ENCODE measurements at regions not wholly inside any gene's neighbourhood (a gene's known extent, or its start where the extent isn't known, plus 50 kb on each side); places are given as distances from the start of the nearest gene placed in this dataset.

DNA sequence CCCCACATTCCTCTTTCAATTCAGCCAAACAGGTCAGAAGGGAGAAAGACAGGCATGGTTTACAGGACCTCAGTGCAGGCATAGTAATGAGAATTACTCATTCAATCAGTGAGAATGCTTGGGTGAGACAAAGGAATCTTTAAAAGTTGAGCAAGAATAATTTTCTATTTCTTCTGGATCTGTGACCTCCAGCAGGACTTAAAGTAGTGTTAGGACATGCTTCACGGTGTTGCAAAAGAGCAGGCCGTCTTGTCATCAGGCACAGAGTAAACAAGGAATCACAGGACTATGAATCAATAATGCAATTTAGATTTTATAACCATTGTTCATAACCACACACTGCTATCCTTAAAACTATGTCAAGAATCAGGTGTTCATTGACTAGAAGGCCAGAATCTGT lies 130.6 kb upstream of the GLRA2 start:
- CTCF ChIA-PET: no interaction called here
- no peak for DNase-seq

DNA sequence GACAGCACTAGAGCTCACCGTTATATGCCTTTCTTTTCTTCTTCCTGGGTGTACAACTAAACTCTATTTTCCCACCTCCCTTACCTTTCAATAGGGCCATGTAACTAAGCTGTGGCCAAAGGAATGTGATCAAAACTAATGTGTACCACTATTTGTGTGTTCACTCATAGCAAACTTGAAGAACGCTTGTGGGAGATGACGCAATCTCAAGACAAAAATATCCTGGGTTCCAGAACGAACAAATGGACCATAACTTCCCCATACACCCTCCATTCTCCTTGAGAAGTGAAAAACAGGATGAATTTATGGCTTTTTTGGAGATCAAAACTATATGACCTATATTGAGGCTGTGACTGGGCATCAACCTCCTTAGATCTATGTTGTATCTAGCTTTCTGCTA lies 139.7 kb upstream of the GLRA2 start:
- Histone ChIP-seq H3K4me1 (ENCODE audit: control insufficient read depth in 1 of 2, insufficient read depth in 2 of 2, low read depth in 1 of 2, low read length in 1 of 2) (no peaks in the 10 kb centered on the region), H3K79me2 (ENCODE audit: insufficient read depth) (no peaks in the 10 kb centered on the region), H2AFZ (ENCODE audit: low read depth) (no peak overlapping the region), H3K4me3 (ENCODE audit: low read depth in 2 of 2, low read length in 1 of 2) (no peak overlapping the region), H3K4me2 (no peak overlapping the region), H3F3A (replicated peaks; ENCODE audit: insufficient read depth) (no peaks in the 10 kb centered on the region), H3K9me2 (no peaks in the 10 kb centered on the region), H3K36me3 (replicated peaks in 1 of 2; ENCODE audit: control insufficient read depth in 1 of 2, insufficient read depth in 2 of 2, low read length in 1 of 2) (no peaks in the 10 kb centered on the region), H4K20me1 (ENCODE audit: insufficient read depth) (no peaks in the 10 kb centered on the region), H3K27me3 (ENCODE audit: insufficient read depth) (no peaks in the 10 kb centered on the region), H3K9me3 (no peaks in the 10 kb centered on the region), H3K9ac (no peak overlapping the region), H3K27ac (ENCODE audit: low read depth in 2 of 2, low read length in 1 of 2) (no peak overlapping the region)
- CTCF ChIA-PET: no interaction called here
- DNase-seq: no peak
- POLR2A ChIA-PET: no interaction called here
- WGBS (ENCODE audit: low lambda C conversion rate): 13% methylated on average over 4 of the region's 4 CpGs
- TF ChIP-seq CTCF (IDR thresholded peaks at IDR 0.05) (no peak), RCOR1 (IDR thresholded peaks at IDR 0.05; ENCODE audit: low read length) (no peak), TCF12 (IDR thresholded peaks at IDR 0.05) (no peak), MEF2A (IDR thresholded peaks at IDR 0.05; ENCODE audit: borderline replicate concordance, low read depth) (no peak), NFIC (IDR thresholded peaks at IDR 0.05; ENCODE audit: borderline replicate concordance) (no peak), NRF1 (IDR thresholded peaks at IDR 0.05; ENCODE audit: low read depth, low read length) (no peak), SMC3 (IDR thresholded peaks at IDR 0.05; ENCODE audit: low read depth, low read length) (no peak), PBX3 (IDR thresholded peaks at IDR 0.05) (no peak), FOSL2 (IDR thresholded peaks at IDR 0.05; ENCODE audit: borderline replicate concordance, low read depth) (no peak), EZH2phosphoT487 (IDR thresholded peaks at IDR 0.05; ENCODE audit: borderline replicate concordance, low read depth) (no peak), EP300 (IDR thresholded peaks at IDR 0.05; ENCODE audit: borderline replicate concordance in 1 of 2, low read depth in 1 of 2, low read length in 1 of 2) (no peak), YY1 (IDR thresholded peaks at IDR 0.05; ENCODE audit: low read depth) (no peak), POLR2AphosphoS5 (IDR thresholded peaks at IDR 0.05; ENCODE audit: low read depth, low read length) (no peak)
- TF ChIP-seq, protein P1, sequence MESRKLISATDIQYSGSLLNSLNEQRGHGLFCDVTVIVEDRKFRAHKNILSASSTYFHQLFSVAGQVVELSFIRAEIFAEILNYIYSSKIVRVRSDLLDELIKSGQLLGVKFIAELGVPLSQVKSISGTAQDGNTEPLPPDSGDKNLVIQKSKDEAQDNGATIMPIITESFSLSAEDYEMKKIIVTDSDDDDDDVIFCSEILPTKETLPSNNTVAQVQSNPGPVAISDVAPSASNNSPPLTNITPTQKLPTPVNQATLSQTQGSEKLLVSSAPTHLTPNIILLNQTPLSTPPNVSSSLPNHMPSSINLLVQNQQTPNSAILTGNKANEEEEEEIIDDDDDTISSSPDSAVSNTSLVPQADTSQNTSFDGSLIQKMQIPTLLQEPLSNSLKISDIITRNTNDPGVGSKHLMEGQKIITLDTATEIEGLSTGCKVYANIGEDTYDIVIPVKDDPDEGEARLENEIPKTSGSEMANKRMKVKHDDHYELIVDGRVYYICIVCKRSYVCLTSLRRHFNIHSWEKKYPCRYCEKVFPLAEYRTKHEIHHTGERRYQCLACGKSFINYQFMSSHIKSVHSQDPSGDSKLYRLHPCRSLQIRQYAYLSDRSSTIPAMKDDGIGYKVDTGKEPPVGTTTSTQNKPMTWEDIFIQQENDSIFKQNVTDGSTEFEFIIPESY (IDR thresholded peaks at IDR 0.05; ENCODE audit: borderline replicate concordance, low read depth): no peak

More for the DNA sequence above, 130.6 kb upstream of the GLRA2 start:
- Histone ChIP-seq H3K4me2 (no peak overlapping the region), H3K9ac (no peak overlapping the region), H3F3A (replicated peaks; ENCODE audit: insufficient read depth) (peaks cover 13% of the 10 kb centered on the region), H3K9me2 (no peaks in the 10 kb centered on the region), H3K27ac (ENCODE audit: low read depth in 2 of 2, low read length in 1 of 2) (no peak overlapping the region), H3K4me1 (ENCODE audit: control insufficient read depth in 1 of 2, insufficient read depth in 2 of 2, low read depth in 1 of 2, low read length in 1 of 2) (no peaks in the 10 kb centered on the region), H3K36me3 (replicated peaks in 1 of 2; ENCODE audit: control insufficient read depth in 1 of 2, insufficient read depth in 2 of 2, low read length in 1 of 2) (no peaks in the 10 kb centered on the region), H3K4me3 (ENCODE audit: low read depth in 2 of 2, low read length in 1 of 2) (no peak overlapping the region), H3K9me3 (no peaks in the 10 kb centered on the region), H3K79me2 (ENCODE audit: insufficient read depth) (no peaks in the 10 kb centered on the region), H2AFZ (ENCODE audit: low read depth) (no peak overlapping the region), H4K20me1 (ENCODE audit: insufficient read depth) (no peaks in the 10 kb centered on the region), H3K27me3 (ENCODE audit: insufficient read depth) (no peaks in the 10 kb centered on the region)
- POLR2A ChIA-PET: no interaction called here
- TF ChIP-seq, protein P1 (IDR thresholded peaks at IDR 0.05; ENCODE audit: borderline replicate concordance, low read depth): no peak
- TF ChIP-seq CHD2 (IDR thresholded peaks at IDR 0.05; ENCODE audit: low read length, partially characterized antibody) (no peak), NRF1 (IDR thresholded peaks at IDR 0.05; ENCODE audit: low read depth, low read length) (no peak), RFX5 (IDR thresholded peaks at IDR 0.05; ENCODE audit: low read length) (no peak), JUND (IDR thresholded peaks at IDR 0.05) (no peak), EP300 (IDR thresholded peaks at IDR 0.05; ENCODE audit: borderline replicate concordance in 1 of 2, low read depth in 1 of 2, low read length in 1 of 2) (no peak), PBX3 (IDR thresholded peaks at IDR 0.05) (no peak), EZH2phosphoT487 (IDR thresholded peaks at IDR 0.05; ENCODE audit: borderline replicate concordance, low read depth) (no peak), GATA2 (CRISPR knock-in tag; IDR thresholded peaks at IDR 0.05) (no peak), SIN3A (IDR thresholded peaks at IDR 0.05; ENCODE audit: borderline replicate concordance, low read depth, low read length) (no peak)
- WGBS (ENCODE audit: low lambda C conversion rate): 0% methylated on average over 2 of the region's 2 CpGs

All from SK-N-SH (cell line).